Activated CD4-positive, alpha-beta memory T cell treated with anti-CD3 and anti-CD28 coated beads for 36 hours (primary cell): ENCODE measurements at regions not wholly inside any gene's neighbourhood (a gene's known extent, or its start where the extent isn't known, plus 50 kb on each side); places are given as distances from the start of the nearest gene placed in this dataset.

ENCODE experiments used
- CTCF ChIA-PET: fragments of 350-600 bp; sonication (Branson Sonifier 250); formaldehyde crosslinking; loops from one replicate; lab custom pipeline; 2021; ENCODE audit warnings: antibody characterized with exemption, inconsistent platforms; lab: Charles Lee
- POLR2A ChIA-PET: fragments of 350-600 bp; sonication (Branson Sonifier 250); formaldehyde crosslinking; loops from one replicate; lab custom pipeline; 2021; ENCODE audit warnings: antibody characterized with exemption; lab: Charles Lee
- DNase-seq: peaks from one replicate; pipeline ENCODE4 v3.0.0-alpha.2; 2020
- H3K27ac Mint-ChIP-seq: one replicate; pipeline ENCODE4 v1.8.0; 2021; ENCODE audit warnings: mixed read lengths
- H3K27me3 Mint-ChIP-seq: one replicate; pipeline ENCODE4 v1.8.0; 2021; ENCODE audit warnings: mixed read lengths
- H3K36me3 Mint-ChIP-seq: one replicate; pipeline ENCODE4 v1.8.0; 2021; ENCODE audit warnings: mixed read lengths
- H3K4me1 Mint-ChIP-seq: one replicate; pipeline ENCODE4 v1.8.0; 2021; ENCODE audit warnings: low read depth, mixed read lengths
- H3K4me3 Mint-ChIP-seq: one replicate; pipeline ENCODE4 v1.8.0; 2021; ENCODE audit warnings: mild to moderate bottlenecking, mixed read lengths
- H3K9me3 Mint-ChIP-seq: one replicate; pipeline ENCODE4 v1.8.0; 2021; ENCODE audit warnings: mixed read lengths
- intact Hi-C: fragments of 100-400 bp; cut with micrococcal nuclease; formaldehyde crosslinking; loops from one replicate; pipeline ENCODE4 v1.15.1; 2023

DNA sequence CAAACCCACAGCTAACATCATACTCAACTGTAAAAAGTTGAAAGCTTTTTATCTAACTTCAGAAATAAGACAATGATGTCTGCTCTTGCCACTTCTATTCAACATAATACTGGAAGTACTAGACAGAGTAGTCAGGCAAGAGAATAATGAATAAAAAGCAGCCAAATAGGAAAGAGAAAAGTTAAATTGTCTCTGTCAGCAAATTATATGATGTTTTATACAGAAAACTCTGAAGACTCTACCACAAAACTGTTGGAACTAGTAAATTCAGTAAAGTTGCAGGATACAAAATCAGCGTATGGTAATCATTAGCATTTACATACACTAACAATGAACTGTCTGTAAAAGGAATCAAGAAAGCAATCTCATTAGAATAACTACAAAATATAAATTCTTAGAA lies 752.9 kb upstream of the CT83 start:
- ChIA-PET POLR2A (no interaction called here), CTCF (no interaction called here)
- Mint-ChIP-seq H3K36me3 (no peaks in the 10 kb centered on the region), H3K4me1 (no peaks in the 10 kb centered on the region), H3K9me3 (no peaks in the 10 kb centered on the region), H3K27me3 (no peaks in the 10 kb centered on the region), H3K4me3 (no peak overlapping the region), H3K27ac (no peak overlapping the region)
- intact Hi-C loops: no loop called here
- no peak for DNase-seq

DNA sequence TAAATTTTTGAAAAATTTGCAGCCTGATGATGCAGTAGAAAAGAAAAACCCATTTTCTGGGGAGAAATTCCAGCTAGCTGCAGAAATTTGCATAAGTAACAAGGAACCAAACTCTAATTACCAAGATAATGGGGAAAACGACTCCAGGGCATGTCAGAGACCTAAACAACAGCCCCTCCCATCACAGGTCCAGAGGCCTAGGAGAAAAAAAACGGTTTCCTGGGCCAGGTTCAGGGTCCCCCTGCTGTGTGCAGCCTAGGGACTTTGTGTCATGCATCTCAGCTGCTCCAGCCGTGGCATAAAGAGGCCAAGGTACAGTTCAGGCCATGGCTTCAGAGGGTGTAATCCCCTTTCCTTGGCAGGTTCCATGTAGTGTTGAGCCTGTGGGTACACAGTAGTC lies 733.7 kb upstream of the CT83 start:
- H3K4me3 Mint-ChIP-seq: no peak overlapping the region

DNA sequence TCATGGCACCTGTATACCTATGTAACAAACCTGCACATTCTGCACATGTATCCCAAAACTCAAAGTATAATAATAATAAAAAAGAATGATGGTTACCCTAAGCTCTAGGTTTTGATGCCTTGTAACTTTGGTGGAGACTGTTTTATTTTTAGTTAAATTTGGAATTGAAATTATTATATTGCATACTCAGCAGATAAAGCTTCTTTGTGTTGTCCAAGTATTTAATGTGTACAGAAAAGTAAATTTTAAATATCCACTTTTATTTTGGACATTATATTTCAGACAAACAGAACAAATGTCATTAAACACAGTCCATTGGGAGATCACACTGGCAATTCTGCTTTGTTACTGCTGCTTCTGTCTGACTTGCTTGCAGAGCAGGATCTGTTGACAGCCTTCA lies 684.5 kb upstream of the CT83 start:
- no peaks in the 10 kb centered on the region for H3K36me3 Mint-ChIP-seq
- ChIA-PET POLR2A (no interaction called here), CTCF (no interaction called here)
- DNase-seq: no peak
- no peaks in the 10 kb centered on the region for H3K4me1 Mint-ChIP-seq
- no peak overlapping the region for H3K4me3 Mint-ChIP-seq
- H3K27me3 Mint-ChIP-seq: no peaks in the 10 kb centered on the region
- no peak overlapping the region for H3K27ac Mint-ChIP-seq
- no peaks in the 10 kb centered on the region for H3K9me3 Mint-ChIP-seq
- intact Hi-C loops: no loop called here

More for the DNA sequence above, 733.7 kb upstream of the CT83 start:
- ChIA-PET CTCF (no interaction called here), POLR2A (no interaction called here)
- H3K9me3 Mint-ChIP-seq: peaks cover 7% of the 10 kb centered on the region
- intact Hi-C loops: no loop called here
- H3K36me3 Mint-ChIP-seq: no peaks in the 10 kb centered on the region
- no peak overlapping the region for H3K27ac Mint-ChIP-seq
- H3K4me1 Mint-ChIP-seq: no peaks in the 10 kb centered on the region
- no peak for DNase-seq
- no peaks in the 10 kb centered on the region for H3K27me3 Mint-ChIP-seq

DNA sequence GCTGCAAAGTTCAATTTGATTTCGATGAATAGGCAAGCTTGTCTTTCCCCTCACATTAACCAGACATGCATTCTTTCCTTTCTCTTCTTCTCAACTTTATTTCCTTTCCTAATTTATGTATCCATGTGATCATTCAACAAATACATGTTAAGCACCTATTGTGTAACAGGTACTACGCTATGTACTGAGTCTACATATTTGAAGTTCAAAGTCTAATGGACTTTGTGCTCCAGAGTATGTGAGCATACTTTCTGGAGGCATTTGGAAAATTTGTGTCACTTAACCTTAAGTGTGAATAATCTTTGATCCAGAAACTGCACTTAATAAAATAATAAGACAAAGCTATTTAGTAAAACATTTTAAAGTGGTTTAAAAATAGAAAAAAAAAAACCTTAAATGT lies 675.3 kb upstream of the CT83 start:
- no peak overlapping the region for H3K27ac Mint-ChIP-seq
- H3K4me3 Mint-ChIP-seq: no peak overlapping the region
- intact Hi-C loops: no loop called here
- H3K4me1 Mint-ChIP-seq: no peaks in the 10 kb centered on the region
- H3K9me3 Mint-ChIP-seq: no peaks in the 10 kb centered on the region
- ChIA-PET POLR2A (no interaction called here), CTCF (no interaction called here)
- no peak for DNase-seq
- no peaks in the 10 kb centered on the region for H3K27me3 Mint-ChIP-seq
- no peaks in the 10 kb centered on the region for H3K36me3 Mint-ChIP-seq

DNA sequence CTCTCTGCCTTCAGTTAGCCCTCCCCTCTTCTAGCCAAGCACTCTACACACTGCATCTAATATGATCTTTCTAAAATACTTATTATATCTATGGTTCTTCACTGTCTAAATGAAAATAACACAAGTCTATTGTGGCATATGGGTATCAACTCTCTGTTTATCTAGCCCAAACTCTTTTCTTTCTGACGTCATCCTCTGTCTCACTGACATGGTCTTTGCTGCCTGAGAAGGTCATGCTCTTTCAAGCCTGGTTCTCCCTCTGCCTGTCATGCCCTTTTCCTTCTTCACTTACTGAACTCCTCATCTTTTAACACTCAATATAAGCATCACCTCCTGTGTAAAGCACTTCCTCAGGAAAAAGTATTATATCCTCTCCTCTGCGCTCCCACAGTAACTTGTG lies 672.2 kb upstream of the CT83 start:
- ChIA-PET CTCF (no interaction called here), POLR2A (no interaction called here)
- intact Hi-C loops: no loop called here
- Mint-ChIP-seq H3K4me1 (no peaks in the 10 kb centered on the region), H3K9me3 (peaks cover 3% of the 10 kb centered on the region), H3K36me3 (no peaks in the 10 kb centered on the region), H3K27me3 (no peaks in the 10 kb centered on the region), H3K4me3 (no peak overlapping the region), H3K27ac (no peak overlapping the region)
- DNase-seq: no peak

DNA sequence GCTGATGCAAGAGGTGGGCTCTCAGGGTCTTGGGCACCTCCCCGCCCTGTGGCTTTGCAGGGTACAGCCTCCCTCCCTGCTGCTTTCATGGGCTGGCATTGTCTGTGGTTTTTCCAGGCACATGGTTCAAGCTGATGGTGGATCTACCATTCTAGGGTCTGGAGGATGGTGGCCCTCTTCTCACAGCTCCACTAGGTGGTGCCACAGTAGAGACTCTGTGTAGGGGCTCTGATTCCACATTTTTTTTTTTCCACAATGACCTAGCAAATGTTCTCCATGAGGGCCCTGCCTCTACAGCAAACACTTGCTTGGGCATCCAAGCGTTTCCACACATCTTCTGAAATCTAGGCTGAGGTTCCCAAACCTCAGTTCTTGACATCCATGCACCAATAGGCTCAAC lies 657.9 kb upstream of the CT83 start:
- no peak overlapping the region for H3K27ac Mint-ChIP-seq
- H3K4me1 Mint-ChIP-seq: no peaks in the 10 kb centered on the region

DNA sequence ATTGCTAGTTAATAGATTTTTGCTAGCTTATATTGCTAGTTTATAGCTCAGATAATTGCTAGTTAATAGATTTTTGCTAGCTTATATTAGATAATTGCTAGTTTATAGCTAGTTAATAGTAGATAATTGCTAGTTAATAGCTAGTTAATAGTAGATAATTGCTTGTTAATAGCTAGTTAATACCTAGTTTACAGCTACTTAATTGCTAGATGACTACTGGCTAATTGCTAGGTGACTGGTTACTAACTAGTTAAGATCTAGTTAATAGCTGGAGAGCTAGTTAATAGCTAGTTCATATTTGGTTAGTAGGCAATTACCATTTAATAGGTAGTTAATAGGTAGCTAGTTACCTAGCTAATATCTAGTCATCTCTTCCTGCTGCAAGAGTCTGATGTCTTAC lies 633.8 kb upstream of the CT83 start:
- Mint-ChIP-seq H3K27ac (no peak overlapping the region), H3K9me3 (peaks cover 3% of the 10 kb centered on the region), H3K27me3 (no peaks in the 10 kb centered on the region), H3K36me3 (no peaks in the 10 kb centered on the region), H3K4me3 (no peak overlapping the region), H3K4me1 (no peaks in the 10 kb centered on the region)
- CTCF ChIA-PET: no interaction called here
- intact Hi-C loops: no loop called here
- DNase-seq: no peak
- POLR2A ChIA-PET: no interaction called here

More for the DNA sequence above, 657.9 kb upstream of the CT83 start:
- ChIA-PET POLR2A (no interaction called here), CTCF (no interaction called here)
- intact Hi-C loops: no loop called here
- H3K4me3 Mint-ChIP-seq: no peak overlapping the region
- DNase-seq: no peak
- no peaks in the 10 kb centered on the region for H3K36me3 Mint-ChIP-seq
- H3K9me3 Mint-ChIP-seq: peaks cover 3% of the 10 kb centered on the region
- no peaks in the 10 kb centered on the region for H3K27me3 Mint-ChIP-seq

DNA sequence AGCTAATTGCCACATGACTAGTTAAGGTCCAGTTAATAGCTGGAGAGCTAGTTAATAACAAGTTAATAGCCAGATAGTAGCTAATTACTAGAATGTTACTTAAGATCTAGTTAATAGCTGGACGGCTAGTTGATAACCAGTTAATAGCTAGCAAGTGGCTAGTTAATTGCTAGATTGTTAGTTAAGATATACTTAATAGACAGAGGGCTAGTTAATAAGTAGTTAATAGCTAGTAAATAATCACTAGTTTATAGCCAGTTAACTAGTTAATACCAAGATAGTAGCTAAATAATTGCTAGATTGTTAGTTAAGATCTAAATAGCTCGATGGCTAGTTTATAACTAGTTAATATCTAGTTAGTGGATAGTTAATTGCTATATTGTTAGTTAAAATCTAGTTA lies 632.6 kb upstream of the CT83 start:
- Mint-ChIP-seq H3K4me1 (no peaks in the 10 kb centered on the region), H3K4me3 (no peak overlapping the region), H3K9me3 (peaks cover 6% of the 10 kb centered on the region), H3K27ac (no peak overlapping the region), H3K27me3 (no peaks in the 10 kb centered on the region), H3K36me3 (no peaks in the 10 kb centered on the region)
- POLR2A ChIA-PET: no interaction called here
- no peak for DNase-seq
- intact Hi-C loops: no loop called here
- CTCF ChIA-PET: no interaction called here

DNA sequence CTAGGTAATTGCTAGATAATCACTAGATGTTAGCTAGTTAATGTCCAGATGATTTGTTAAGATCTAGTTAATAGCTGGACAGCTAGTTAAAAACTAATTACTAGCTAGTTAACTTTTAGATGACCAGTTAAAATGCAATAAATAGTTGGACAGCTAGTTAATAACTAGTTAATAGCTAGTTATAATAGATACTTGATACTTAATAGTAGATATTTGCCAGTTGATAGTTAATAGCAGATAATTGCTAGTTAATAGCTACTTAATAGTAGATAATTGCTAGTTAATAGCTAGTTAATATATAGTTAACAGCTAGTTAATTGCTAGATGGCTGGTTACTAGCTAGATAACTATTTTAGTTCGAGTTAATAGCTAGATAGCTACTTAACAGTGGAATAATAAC lies 631.4 kb upstream of the CT83 start:
- CTCF ChIA-PET: no interaction called here
- no peak overlapping the region for H3K27ac Mint-ChIP-seq
- no peaks in the 10 kb centered on the region for H3K27me3 Mint-ChIP-seq
- intact Hi-C loops: no loop called here
- H3K4me3 Mint-ChIP-seq: no peak overlapping the region
- no peaks in the 10 kb centered on the region for H3K36me3 Mint-ChIP-seq
- peaks cover 6% of the 10 kb centered on the region for H3K9me3 Mint-ChIP-seq
- no peaks in the 10 kb centered on the region for H3K4me1 Mint-ChIP-seq
- no peak for DNase-seq
- POLR2A ChIA-PET: no interaction called here

DNA sequence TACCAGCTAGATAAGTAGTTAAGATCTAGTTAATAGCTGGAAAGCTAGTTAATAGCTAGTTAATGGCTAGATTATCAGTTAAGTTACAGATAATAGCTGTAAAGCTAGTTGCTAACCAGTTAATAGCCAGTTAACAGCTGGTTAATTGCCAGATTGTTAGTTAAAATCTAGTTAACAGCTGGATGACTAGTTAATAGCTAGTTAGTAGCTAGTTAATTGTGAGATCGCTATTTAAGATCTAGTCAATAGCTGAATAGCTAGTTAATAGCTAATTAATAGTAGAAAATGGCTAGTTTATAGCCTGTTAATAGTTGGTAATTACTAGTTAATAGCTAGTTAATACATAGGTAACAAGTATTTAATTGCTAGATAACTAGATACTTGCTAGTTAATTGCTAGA lies 630.5 kb upstream of the CT83 start:
- no peaks in the 10 kb centered on the region for H3K4me1 Mint-ChIP-seq
- DNase-seq: no peak
- no peak overlapping the region for H3K4me3 Mint-ChIP-seq
- H3K27me3 Mint-ChIP-seq: no peaks in the 10 kb centered on the region
- ChIA-PET POLR2A (no interaction called here), CTCF (no interaction called here)
- H3K9me3 Mint-ChIP-seq: peaks cover 6% of the 10 kb centered on the region
- H3K36me3 Mint-ChIP-seq: no peaks in the 10 kb centered on the region
- H3K27ac Mint-ChIP-seq: no peak overlapping the region
- intact Hi-C loops: no loop called here

DNA sequence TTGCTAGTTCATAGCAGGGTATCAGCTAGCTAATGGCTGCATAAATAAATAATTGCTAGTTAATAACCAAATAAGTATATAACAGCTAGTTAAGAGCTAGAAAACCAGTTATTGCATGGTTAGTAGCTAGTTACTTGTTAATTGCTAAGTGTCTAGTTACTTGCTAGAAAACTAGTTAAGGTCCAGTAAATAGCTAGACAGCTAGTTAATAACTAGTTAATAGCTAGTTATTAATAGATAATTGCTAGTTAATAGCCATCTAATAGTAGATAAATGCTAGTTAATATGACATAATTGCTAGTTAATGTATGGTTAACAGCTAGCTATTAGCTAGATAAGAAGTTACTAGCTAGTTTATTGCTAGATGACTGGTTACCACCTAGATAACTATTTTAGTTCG lies 629.9 kb upstream of the CT83 start:
- Mint-ChIP-seq H3K4me3 (no peak overlapping the region), H3K36me3 (no peaks in the 10 kb centered on the region), H3K4me1 (no peaks in the 10 kb centered on the region), H3K27ac (no peak overlapping the region), H3K27me3 (no peaks in the 10 kb centered on the region), H3K9me3 (peaks cover 6% of the 10 kb centered on the region)
- intact Hi-C loops: no loop called here
- ChIA-PET POLR2A (no interaction called here), CTCF (no interaction called here)
- no peak for DNase-seq

DNA sequence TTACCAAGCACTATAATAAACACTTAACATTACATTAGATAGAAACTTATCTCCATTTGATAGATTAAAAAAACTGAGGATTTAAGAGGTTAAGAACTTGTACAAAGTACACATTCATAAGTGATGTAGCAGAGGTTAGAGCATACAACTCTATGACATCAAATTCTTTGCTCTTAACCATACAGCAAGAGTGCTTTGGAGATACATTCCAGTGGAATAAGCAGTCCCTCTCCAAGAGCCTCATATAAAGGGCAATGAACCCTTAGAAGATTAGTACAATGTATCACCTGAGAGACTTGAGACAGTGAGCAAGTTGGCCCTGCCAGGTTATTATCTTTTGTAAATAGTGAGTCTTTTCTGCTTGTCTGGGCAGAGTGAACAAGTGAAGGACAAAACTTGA lies 600.4 kb upstream of the CT83 start:
- Mint-ChIP-seq H3K4me3 (no peak overlapping the region), H3K27ac (no peak overlapping the region), H3K4me1 (no peaks in the 10 kb centered on the region), H3K9me3 (no peaks in the 10 kb centered on the region), H3K36me3 (no peaks in the 10 kb centered on the region), H3K27me3 (no peaks in the 10 kb centered on the region)
- intact Hi-C loops: no loop called here
- no peak for DNase-seq
- ChIA-PET CTCF (no interaction called here), POLR2A (no interaction called here)

DNA sequence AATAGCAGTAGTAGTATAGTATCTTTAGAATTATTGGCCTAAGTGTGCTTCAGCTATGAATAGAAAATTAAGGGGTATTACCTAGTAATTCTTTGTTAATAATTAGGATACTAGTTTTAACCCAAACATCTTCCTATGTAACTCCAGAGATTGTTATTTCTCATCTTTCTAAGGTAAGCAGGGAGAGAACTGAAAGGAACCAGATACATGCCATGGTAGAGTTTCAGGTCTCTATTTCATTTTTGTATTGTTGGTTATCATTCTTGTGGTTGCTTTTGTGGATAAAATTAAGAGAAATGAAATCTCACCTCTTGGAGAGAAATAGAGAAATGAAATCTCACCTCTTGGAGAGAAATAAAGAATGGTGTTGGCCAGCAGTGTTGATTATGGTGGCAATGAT lies 597.1 kb upstream of the CT83 start:
- DNase-seq: no peak
- Mint-ChIP-seq H3K4me1 (no peaks in the 10 kb centered on the region), H3K4me3 (no peak overlapping the region), H3K36me3 (no peaks in the 10 kb centered on the region), H3K9me3 (no peaks in the 10 kb centered on the region), H3K27ac (no peak overlapping the region), H3K27me3 (no peaks in the 10 kb centered on the region)
- intact Hi-C loops: no loop called here
- ChIA-PET CTCF (no interaction called here), POLR2A (no interaction called here)

DNA sequence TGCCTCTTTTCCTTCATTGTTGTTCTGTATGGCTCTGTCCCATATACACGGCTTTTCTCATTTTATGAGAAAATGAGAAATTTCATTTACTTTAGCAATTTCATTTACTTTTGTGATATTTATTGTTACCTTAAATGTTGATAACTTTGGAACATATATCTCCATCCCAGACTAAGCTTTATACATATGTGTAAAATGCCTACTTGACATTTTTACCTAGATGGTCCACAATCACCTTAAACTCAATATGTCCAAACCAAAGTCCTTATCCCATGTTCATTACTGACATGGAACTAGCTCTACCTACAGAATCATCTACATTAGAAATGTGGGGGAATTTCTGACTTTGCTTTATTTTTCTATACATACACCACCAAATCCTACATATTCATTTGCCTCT lies 590.5 kb upstream of the CT83 start:
- no peaks in the 10 kb centered on the region for H3K27me3 Mint-ChIP-seq

More for the DNA sequence above, 590.5 kb upstream of the CT83 start:
- CTCF ChIA-PET: no interaction called here
- no peak for DNase-seq
- intact Hi-C loops: no loop called here
- no peak overlapping the region for H3K27ac Mint-ChIP-seq
- H3K4me3 Mint-ChIP-seq: no peak overlapping the region
- H3K36me3 Mint-ChIP-seq: no peaks in the 10 kb centered on the region
- POLR2A ChIA-PET: no interaction called here
- peaks cover 9% of the 10 kb centered on the region for H3K9me3 Mint-ChIP-seq
- H3K4me1 Mint-ChIP-seq: no peaks in the 10 kb centered on the region
